ENCODE measurements at regions not wholly inside any gene's neighbourhood (a gene's known extent, or its start where the extent isn't known, plus 50 kb on each side); places are given as distances from the start of the nearest gene placed in this dataset.

DNA sequence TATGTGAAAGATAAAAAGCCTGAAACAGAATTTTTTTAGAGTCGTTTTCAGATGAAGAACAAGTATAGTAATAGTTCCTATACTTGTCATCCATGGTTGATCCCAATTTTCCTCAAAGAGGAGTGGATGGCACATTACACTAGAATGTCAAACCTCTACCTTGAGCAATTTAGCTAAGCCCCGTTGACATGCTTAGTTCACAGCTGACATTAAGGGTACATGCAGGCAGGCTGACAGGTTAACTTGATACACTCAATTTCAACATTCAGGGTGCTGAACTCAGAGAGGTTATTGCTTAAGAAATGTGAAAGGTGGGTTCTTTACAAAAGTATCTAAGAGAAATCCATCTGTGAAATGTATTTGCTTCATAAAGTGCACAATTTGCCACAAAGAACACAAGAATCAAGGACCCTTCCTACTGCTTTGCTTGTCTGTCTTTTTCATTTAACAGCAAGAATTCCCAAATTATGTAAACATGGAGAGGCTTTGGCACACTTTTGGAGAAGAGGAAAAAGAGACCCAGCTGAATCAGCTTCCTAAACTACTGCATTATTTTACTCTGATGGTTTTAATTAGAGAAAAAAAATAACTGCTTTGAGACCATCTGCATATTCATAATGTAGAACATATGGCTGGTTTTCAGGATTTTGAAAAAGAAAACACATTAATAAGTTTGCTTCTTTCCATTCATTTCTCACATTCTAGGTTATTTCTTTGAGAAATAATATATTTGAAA lies 122.5 kb upstream of the DDIT4L start:
- DNase-seq (no peak), ATAC-seq (ENCODE audit: low read depth) (no peak)
- intact Hi-C loops (cut with micrococcal nuclease) = no loop called here
- H3K4me1 Mint-ChIP-seq = no peaks in the 10 kb centered on the region
- ChIA-PET POLR2A (no interaction called here), CTCF (no interaction called here)
- no peak for TF ChIP-seq CTCF (IDR thresholded peaks at IDR 0.05)
- no peak overlapping the region for H3K27ac Mint-ChIP-seq
- no peaks in the 10 kb centered on the region for H3K9me3 Mint-ChIP-seq
- H3K36me3 Mint-ChIP-seq (ENCODE audit: low read depth) = no peaks in the 10 kb centered on the region
- H3K27me3 Mint-ChIP-seq = peaks cover 7% of the 10 kb centered on the region
- H3K4me3 Mint-ChIP-seq = no peak overlapping the region

DNA sequence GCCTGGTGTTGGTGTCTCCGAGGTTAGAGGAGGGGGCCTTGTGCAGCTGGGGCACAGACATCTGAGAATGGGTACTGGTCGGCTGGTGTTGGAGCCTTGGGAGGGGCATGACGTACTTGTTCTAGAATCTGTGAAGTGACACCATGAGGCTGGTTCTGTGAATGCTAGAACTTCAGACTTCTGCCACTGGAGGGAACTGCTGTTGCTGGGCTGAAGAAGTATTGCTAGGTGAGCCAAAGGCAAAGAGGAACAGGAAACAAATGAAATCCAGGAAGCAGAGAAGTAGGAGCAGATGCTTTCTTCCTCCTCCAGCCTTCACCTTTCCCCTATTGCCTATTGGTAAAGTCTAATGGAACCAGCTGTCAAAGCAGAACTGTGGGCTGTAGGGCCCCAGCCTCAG lies 120.9 kb upstream of the DDIT4L start:
- Mint-ChIP-seq H3K4me3 (no peak overlapping the region), H3K9me3 (no peaks in the 10 kb centered on the region), H3K36me3 (ENCODE audit: low read depth) (no peaks in the 10 kb centered on the region), H3K4me1 (no peaks in the 10 kb centered on the region), H3K27me3 (peaks cover 4% of the 10 kb centered on the region), H3K27ac (no peak overlapping the region)
- POLR2A ChIA-PET = no interaction called here
- ATAC-seq (ENCODE audit: low read depth) (no peak), DNase-seq (no peak)
- intact Hi-C loops (cut with micrococcal nuclease) = no loop called here
- TF ChIP-seq CTCF (IDR thresholded peaks at IDR 0.05) = no peak
- CTCF ChIA-PET = no interaction called here

DNA sequence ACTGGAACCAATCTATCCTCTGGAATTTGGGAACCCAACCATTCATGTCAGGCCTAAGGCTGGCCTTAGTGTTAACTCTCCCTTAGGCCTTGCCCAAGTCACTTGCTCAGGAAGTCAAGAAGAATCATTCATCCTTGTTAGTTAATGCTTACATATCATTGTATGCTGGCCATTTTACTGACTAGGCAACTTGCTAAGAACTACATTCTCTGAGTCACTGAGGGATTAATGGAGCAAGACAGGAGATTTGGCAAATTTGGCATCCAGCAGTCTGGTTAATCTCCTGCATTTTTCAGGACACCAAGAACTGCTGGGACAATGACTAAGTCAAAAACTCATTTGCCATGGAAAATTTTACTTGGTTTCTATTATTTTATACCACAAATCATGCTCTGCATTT lies 115.8 kb upstream of the DDIT4L start:
- no peak for ATAC-seq (ENCODE audit: low read depth)
- DNase-seq = no peak
- ChIA-PET CTCF (no interaction called here), POLR2A (no interaction called here)
- no peak for TF ChIP-seq CTCF (IDR thresholded peaks at IDR 0.05)
- H3K4me3 Mint-ChIP-seq = no peak overlapping the region
- H3K4me1 Mint-ChIP-seq = no peaks in the 10 kb centered on the region
- no peaks in the 10 kb centered on the region for H3K9me3 Mint-ChIP-seq
- H3K27ac Mint-ChIP-seq = no peak overlapping the region
- H3K27me3 Mint-ChIP-seq = peaks cover 9% of the 10 kb centered on the region
- H3K36me3 Mint-ChIP-seq (ENCODE audit: low read depth) = no peaks in the 10 kb centered on the region
- intact Hi-C loops (cut with micrococcal nuclease) = no loop called here

DNA sequence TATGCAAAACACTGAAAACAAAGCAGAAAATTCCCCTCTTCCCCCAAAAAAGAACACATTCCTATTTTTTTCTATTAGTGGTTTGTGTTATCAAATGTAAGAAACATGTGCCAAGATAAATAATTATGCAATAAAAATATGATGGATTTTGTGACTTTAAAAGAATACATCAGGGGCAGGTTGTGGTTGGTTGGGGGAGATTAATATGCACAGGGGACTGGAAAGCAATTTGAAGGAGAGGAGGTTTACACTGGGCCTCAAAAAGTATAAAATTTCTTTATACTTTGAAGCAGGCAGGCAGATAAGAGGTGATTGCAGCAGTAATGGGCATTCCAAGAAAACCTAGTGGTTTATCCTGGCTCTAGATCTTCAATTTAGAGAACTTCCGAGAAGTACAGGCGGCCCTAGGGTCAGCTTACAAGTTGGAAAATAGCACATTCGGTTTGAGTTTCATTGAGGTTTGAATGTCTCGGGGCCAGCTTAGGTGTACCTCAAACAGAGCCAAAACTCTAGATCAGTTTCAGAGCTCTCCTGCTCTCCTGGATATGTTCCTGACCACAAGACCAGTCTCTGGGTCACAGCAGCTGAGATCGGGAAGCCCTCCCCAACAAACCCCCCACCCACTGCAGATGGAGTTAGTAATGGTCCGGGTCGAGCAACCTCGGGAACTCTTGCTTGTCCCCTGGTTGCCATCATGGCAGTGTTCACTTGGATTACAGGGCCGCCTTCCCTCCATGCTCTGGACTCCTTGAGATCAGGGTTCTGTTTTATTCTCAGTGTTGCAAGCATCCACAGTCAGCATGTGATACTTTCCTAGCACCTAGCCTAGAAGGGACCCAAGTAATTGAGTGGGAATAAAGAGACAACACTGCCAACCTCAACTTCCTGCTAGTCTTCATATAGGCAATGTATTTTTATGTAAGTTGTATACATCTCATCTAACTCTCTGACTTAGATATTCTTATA lies 112.1 kb upstream of the DDIT4L start:
- ChIA-PET CTCF (no interaction called here), POLR2A (no interaction called here)
- intact Hi-C loops (cut with micrococcal nuclease) = no loop called here
- Mint-ChIP-seq H3K27me3 (peaks cover 9% of the 10 kb centered on the region), H3K27ac (no peak overlapping the region), H3K9me3 (no peaks in the 10 kb centered on the region), H3K36me3 (ENCODE audit: low read depth) (no peaks in the 10 kb centered on the region), H3K4me3 (no peak overlapping the region), H3K4me1 (no peaks in the 10 kb centered on the region)
- no peak for DNase-seq
- ATAC-seq (ENCODE audit: low read depth) = no peak
- TF ChIP-seq CTCF (IDR thresholded peaks at IDR 0.05) = no peak

DNA sequence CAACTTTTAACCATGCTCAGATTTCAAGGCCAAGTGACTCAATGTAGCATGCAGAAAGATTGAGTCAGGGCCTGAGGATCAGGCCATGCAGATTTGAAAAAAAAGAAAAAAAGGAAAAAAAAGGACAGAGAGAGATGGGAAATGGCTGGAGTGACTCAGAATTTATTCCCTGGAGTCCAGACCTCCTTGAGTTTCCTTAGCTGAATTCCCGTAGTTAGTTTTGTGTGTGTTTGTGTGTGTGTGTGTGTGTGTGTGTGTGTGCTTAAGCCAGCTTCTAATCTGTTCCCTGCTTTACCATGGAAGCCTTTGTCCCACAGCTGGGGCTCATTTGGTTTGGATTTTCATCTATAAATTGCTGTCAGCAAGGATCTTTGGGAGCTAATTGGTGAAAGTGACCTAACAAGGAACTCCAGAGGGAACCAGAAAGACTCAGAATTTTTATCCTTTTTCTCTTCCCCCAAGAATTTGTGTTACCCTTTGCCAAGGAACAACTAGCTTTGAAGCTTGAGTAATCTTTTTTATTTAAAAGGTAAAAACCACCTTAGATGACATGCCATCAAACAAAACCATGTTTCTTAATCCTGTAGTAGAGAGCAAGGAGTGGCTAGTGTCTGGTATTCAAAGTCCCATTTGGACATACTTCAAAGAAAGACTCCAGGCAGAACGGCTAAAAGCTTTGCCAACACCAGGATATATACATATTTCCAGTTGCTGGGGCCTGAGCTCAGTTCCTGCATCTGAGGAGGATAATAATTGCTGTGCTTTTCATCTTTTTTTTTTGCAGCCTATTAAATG lies 109.0 kb upstream of the DDIT4L start:
- ChIA-PET POLR2A (no interaction called here), CTCF (no interaction called here)
- no peak overlapping the region for H3K4me3 Mint-ChIP-seq
- no peak for DNase-seq
- no peak overlapping the region for H3K27ac Mint-ChIP-seq
- no peak for TF ChIP-seq CTCF (IDR thresholded peaks at IDR 0.05)
- intact Hi-C loops (cut with micrococcal nuclease) = no loop called here
- ATAC-seq (ENCODE audit: low read depth) = no peak
- no peaks in the 10 kb centered on the region for H3K36me3 Mint-ChIP-seq (ENCODE audit: low read depth)
- H3K27me3 Mint-ChIP-seq = peaks cover 7% of the 10 kb centered on the region
- no peaks in the 10 kb centered on the region for H3K4me1 Mint-ChIP-seq
- no peaks in the 10 kb centered on the region for H3K9me3 Mint-ChIP-seq
